ENCODE measurements at regions not wholly inside any gene's neighbourhood (a gene's known extent, or its start where the extent isn't known, plus 50 kb on each side); places are given as distances from the start of the nearest gene placed in this dataset.

DNA sequence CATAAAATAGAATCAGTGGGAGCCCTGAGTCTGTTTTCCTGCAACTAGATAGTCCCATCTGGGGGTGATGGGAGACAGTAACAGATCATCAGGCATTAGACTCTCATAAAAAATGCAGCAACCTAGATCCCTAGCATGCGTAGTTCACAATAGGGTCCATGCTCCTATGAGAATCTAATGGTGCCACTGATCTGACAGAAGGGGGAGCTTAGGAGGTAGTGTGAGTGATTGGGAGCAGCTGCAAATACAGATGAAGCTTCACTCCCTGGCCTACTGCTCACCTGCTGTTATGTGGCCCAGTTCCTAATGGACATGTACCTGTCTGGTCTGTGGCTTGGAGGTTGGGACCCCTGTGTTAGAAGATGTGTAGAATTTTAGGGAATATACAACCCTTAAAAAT lies 904.5 kb upstream of the EPHA7 start:
- TF ChIP-seq CTCF (IDR thresholded peaks at IDR 0.05) (no peak), ZFP36 (IDR thresholded peaks at IDR 0.05; ENCODE audit: borderline replicate concordance, partially characterized antibody) (no peak), EP300 (IDR thresholded peaks at IDR 0.05) (no peak), POLR2AphosphoS2 (conservative IDR thresholded peaks at IDR 0.05; ENCODE audit: low read length) (no peak), POLR2A (IDR thresholded peaks at IDR 0.05; ENCODE audit: low read length) (no peak), RNF2 (IDR thresholded peaks at IDR 0.05; ENCODE audit: borderline replicate concordance, low read depth) (no peak), RFX5 (IDR thresholded peaks at IDR 0.05) (no peak), FOSL2 (IDR thresholded peaks at IDR 0.05) (no peak), FOSL2 (CRISPR knock-in tag; IDR thresholded peaks at IDR 0.05) (no peak), RAD21 (conservative IDR thresholded peaks at IDR 0.05 in 1 of 2, IDR thresholded peaks at IDR 0.05 in 1 of 2) (no peak), JUN (IDR thresholded peaks at IDR 0.05) (no peak), NPAS2 (CRISPR knock-in tag; IDR thresholded peaks at IDR 0.05; ENCODE audit: borderline replicate concordance) (no peak), ESRRA (IDR thresholded peaks at IDR 0.05; ENCODE audit: borderline replicate concordance, low read length) (no peak), HDAC2 (IDR thresholded peaks at IDR 0.05) (no peak)
- TF ChIP-seq, protein P1, sequence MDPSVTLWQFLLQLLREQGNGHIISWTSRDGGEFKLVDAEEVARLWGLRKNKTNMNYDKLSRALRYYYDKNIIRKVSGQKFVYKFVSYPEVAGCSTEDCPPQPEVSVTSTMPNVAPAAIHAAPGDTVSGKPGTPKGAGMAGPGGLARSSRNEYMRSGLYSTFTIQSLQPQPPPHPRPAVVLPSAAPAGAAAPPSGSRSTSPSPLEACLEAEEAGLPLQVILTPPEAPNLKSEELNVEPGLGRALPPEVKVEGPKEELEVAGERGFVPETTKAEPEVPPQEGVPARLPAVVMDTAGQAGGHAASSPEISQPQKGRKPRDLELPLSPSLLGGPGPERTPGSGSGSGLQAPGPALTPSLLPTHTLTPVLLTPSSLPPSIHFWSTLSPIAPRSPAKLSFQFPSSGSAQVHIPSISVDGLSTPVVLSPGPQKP (IDR thresholded peaks at IDR 0.05; ENCODE audit: low read depth, low read length): no peak

Data from A549 (cell line).